ENCODE measurements at regions not wholly inside any gene's neighbourhood (a gene's known extent, or its start where the extent isn't known, plus 50 kb on each side); places are given as distances from the start of the nearest gene placed in this dataset.

DNA sequence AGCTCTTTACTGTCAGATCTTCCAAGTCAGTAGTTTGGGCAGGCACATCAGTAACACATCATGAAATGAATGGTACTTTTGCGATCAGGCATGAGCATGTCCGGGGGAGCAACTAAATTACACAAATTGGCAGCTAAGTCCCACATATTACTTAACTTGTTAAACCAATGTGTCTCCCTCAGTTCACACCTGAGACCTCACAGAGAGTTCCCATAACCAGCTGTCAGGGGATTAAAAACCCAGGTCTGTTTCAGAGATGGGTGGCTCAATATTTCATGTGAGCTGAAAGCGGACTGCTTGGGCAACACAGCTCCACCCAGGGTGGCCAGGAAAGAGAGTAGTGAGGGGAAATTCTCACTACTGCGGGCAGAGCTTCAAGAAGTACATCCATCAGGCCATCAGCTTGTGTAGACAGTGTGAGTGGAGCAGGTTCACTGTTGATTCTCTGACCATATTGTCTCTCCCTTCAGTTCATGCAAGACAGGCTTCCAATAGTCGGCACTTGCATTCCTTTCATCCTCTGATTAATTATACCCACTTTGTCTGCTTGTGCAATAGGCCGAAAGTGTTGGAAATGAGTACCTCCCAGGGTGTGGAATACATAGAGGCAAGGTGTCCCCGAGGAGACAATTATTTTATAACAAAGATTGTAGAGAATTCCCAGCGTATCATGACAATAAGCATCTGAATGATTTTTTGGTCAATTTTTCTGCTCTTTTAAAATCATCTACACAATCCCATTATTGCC, 139.9 kb downstream of the PTGER3 start:
- Histone ChIP-seq H3K36me3 (replicated peaks in 1 of 2; ENCODE audit: control insufficient read depth in 1 of 2, insufficient read depth in 2 of 2, low read length in 2 of 2) (no peaks in the 10 kb centered on the region), H2AFZ (ENCODE audit: low read length) (no peak overlapping the region), H4K20me1 (ENCODE audit: insufficient read depth, low read length) (no peaks in the 10 kb centered on the region), H3K4me2 (ENCODE audit: low read depth, low read length) (no peak overlapping the region), H3K4me3 (replicated peaks in 1 of 3; ENCODE audit: insufficient read depth in 1 of 3, low read depth in 2 of 3, low read length in 3 of 3) (no peak overlapping the region), H3K9me3 (ENCODE audit: low read length) (no peaks in the 10 kb centered on the region), H3K79me2 (ENCODE audit: insufficient read depth, low read length) (no peaks in the 10 kb centered on the region), H3K4me1 (ENCODE audit: insufficient read depth, low read length) (no peaks in the 10 kb centered on the region), H3K27me3 (ENCODE audit: control insufficient read depth in 1 of 2, insufficient read depth in 2 of 2, low read length in 2 of 2) (no peaks in the 10 kb centered on the region), H3K9ac (ENCODE audit: insufficient read depth, low read depth, low read length) (no peak overlapping the region), H3K27ac (ENCODE audit: extremely low read length, insufficient read depth, low read length) (no peak overlapping the region)
- FAIRE-seq (no peak), DNase-seq (ENCODE audit: low spot score) (no peak), ATAC-seq (no peak)
- ChIA-PET POLR2A (no interaction called here), CTCF (ENCODE audit: low intra/inter-chr PET ratio, low total read pairs) (no interaction called here)
- in situ Hi-C loops (cut with HindIII; ENCODE audit: extremely low pct_ligation_motif_present, low pct_unique_long_range_greater_than_20kb), result no loop called here
- intact Hi-C loops (cut with micrococcal nuclease; ENCODE audit: unreplicated experiment), result no loop called here
- TF ChIP-seq ZNF777 (CRISPR knock-in tag; IDR thresholded peaks at IDR 0.05) (no peak), DNMT3B (CRISPR knock-in tag; conservative IDR thresholded peaks at IDR 0.05) (no peak), BHLHE40 (IDR thresholded peaks at IDR 0.05; ENCODE audit: low read length) (no peak), KAT7 (CRISPR knock-in tag; IDR thresholded peaks at IDR 0.05; ENCODE audit: borderline replicate concordance) (no peak), RCOR2 (CRISPR knock-in tag; IDR thresholded peaks at IDR 0.05) (no peak), GPN1 (CRISPR knock-in tag; IDR thresholded peaks at IDR 0.05; ENCODE audit: borderline replicate concordance) (no peak), PHF8 (CRISPR knock-in tag; IDR thresholded peaks at IDR 0.05) (no peak), TGIF2 (CRISPR knock-in tag; IDR thresholded peaks at IDR 0.05) (no peak), ZSCAN22 (CRISPR knock-in tag; IDR thresholded peaks at IDR 0.05) (no peak), TMF1 (CRISPR knock-in tag; IDR thresholded peaks at IDR 0.05; ENCODE audit: low read depth) (no peak), ZFYVE20 (CRISPR knock-in tag; IDR thresholded peaks at IDR 0.05; ENCODE audit: borderline replicate concordance, low read depth) (no peak), TBX2 (CRISPR knock-in tag; IDR thresholded peaks at IDR 0.05; ENCODE audit: borderline replicate concordance) (no peak), GFI1 (CRISPR knock-in tag; IDR thresholded peaks at IDR 0.05; ENCODE audit: borderline replicate concordance) (no peak), ZNF746 (CRISPR knock-in tag; IDR thresholded peaks at IDR 0.05) (no peak), HNRNPLL (IDR thresholded peaks at IDR 0.05; ENCODE audit: low read depth, low read length, poor library complexity, severe bottlenecking) (no peak)
- TF ChIP-seq, protein P1, sequence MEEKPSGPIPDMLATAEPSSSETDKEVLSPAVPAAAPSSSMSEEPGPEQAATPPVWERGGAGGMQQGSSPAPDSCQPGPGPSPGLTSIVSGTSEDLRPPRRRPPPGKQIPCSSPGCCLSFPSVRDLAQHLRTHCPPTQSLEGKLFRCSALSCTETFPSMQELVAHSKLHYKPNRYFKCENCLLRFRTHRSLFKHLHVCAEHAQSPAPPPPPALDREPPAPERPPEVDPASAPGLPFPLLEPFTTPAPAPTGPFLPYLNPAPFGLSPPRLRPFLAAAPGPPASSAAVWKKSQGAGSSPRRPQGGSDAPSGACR (CRISPR knock-in tag; IDR thresholded peaks at IDR 0.05), result no peak
- TF ChIP-seq, protein P2, sequence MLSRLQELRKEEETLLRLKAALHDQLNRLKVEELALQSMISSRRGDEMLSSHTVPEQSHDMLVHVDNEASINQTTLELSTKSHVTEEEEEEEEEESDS (CRISPR knock-in tag; IDR thresholded peaks at IDR 0.05; ENCODE audit: borderline replicate concordance), result no peak
- TF ChIP-seq, protein P3, sequence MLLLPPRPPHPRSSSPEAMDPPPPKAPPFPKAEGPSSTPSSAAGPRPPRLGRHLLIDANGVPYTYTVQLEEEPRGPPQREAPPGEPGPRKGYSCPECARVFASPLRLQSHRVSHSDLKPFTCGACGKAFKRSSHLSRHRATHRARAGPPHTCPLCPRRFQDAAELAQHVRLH (CRISPR knock-in tag; IDR thresholded peaks at IDR 0.05; ENCODE audit: borderline replicate concordance, low read depth), result no peak
- TF ChIP-seq, protein P4, sequence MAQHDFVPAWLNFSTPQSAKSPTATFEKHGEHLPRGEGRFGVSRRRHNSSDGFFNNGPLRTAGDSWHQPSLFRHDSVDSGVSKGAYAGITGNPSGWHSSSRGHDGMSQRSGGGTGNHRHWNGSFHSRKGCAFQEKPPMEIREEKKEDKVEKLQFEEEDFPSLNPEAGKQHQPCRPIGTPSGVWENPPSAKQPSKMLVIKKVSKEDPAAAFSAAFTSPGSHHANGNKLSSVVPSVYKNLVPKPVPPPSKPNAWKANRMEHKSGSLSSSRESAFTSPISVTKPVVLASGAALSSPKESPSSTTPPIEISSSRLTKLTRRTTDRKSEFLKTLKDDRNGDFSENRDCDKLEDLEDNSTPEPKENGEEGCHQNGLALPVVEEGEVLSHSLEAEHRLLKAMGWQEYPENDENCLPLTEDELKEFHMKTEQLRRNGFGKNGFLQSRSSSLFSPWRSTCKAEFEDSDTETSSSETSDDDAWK (CRISPR knock-in tag; IDR thresholded peaks at IDR 0.05), result no peak
- no TSS peak for BruUV-seq (replicated peaks)
- WGBS (ENCODE audit: low lambda C conversion rate), result 9% methylated on average over 7 of the region's 8 CpGs
